NCI-H2227 treated with DMSO at 0.1 percent for 48 hours (cell line): ENCODE measurements at regions not wholly inside any gene's neighbourhood (a gene's known extent, or its start where the extent isn't known, plus 50 kb on each side); places are given as distances from the start of the nearest gene placed in this dataset.
"Not testable (repeated sequence)": the region's sequence is repeated elsewhere in the genome, so short reads cannot be mapped to it uniquely, and the experiment has no call there.

Experiments
- DNase-seq: peaks from one replicate; lab custom pipeline; 2025; lab: John Stamatoyannopoulos, UW

DNA sequence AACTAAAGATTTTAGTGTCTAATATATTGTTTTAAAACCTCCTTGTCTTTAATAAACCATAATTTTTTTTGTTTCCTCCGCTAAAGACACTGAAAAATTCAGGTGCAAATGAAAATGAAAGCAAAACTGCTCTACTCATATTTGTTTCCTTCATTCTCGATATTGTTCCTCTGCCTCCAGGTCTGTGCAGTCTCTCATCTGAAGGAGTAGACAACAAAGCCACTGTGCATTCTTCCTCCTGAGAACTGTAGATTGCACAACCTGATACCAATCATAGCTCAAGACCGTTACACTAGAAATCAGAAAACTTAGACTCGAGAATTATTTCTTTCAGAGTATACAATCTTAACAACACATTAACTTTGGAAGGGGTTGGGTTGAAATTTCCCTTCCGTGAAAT lies 373.1 kb upstream of the CXADR start:
- no peak for DNase-seq

DNA sequence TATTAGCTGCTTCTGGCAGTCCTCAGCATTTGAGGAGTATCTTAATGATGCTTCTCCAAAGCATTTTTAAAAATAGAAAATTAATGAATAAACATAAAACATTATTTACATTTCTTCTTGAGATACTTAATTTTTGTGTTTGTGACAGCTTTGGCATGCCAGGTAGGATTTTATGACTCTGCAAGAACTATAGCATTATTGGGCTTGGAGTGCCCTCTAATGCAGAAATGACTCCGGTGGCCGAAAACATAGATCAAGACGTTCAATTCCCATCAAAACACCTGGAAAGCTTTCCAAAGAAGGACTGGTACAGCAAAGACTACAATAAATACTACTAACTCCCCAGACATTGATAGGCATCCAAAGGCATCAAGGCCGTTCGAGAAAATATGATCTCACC lies 366.4 kb upstream of the CXADR start:
- no peak for DNase-seq

DNA sequence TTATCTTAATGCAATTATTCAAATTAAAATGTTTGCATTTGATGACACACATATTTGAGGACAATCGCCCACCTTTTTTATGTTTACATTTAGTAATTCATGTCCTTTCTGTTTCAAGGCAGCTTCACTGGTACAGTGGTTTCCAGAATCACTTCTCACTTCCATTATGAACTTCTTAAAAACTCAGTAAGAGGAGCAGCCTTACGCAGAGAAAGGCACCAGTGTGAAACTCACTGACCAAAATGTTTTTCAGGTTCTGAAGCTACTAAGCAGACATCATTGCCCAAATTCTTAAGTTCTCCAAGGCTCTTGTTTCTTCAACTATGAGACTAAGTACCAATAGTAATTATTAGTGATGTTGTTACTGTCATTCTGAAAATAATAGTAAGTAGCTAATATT lies 353.1 kb upstream of the CXADR start:
- DNase-seq: no peak

DNA sequence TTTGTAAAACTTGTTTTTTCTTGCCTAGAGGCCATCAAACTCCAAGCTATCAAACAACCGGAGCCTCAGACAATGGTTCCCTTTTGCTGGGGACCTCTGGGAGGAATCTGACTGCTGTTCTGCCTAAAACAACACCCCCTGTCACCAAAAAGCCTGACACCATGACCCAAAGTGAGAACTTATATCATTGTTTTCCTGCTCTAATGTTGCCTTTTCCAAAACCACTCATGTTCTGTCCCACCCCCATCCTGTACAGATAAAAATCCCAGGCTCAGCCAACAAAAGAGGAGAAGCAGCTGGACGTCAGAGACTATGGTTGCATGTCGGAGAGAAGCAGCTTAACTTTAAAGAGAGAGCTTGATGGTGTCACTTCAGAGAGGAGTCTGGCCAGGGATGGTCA lies 327.2 kb upstream of the CXADR start:
- no peak for DNase-seq

DNA sequence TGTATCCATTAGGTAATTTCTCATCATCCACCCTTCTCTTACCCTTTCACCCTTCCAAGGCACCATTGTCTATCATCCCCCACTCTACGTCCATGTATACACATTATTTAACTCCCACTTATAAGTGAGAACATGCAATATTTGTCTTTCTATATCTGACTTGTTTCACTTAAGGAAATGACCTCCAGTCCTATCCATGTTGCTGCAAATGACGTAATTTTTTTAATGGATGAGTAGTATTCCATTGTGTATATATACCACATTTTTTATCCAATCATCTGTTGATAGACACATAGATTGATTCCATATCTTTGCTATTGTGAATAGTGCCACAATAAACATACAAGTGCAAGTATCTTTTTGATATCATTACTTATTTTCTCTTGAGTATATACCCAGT lies 322.9 kb upstream of the CXADR start:
- DNase-seq: no peak

DNA sequence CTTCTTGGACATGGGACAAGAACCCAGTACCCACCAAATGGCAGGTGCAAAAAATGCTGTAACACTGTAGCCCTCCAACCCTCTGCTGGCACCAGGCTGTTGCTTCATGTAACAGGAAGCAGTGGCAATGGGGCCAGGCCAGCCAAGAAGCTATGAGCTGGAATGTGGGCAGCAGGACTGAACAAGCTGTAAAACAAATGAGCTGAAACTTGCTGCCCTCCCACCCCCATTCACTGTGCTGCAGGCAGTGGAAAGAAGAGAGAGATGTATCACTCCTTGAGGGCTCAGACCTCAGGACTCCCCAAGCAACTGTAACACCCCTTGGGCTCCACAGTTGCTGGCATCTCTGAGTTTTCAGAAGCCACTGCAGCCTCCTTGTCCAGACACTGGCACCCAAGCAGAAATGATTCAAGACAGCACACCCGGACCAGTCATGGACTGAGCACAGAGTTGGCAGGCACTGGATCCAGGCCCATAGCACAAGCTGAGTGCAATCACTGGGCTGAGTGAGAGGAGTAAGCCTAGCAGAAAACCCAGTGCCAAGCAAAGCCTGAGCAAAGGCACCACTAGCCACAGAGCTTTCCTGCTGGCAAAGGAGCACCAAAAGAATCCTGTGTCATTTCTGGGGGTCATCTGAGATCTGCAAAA lies 321.4 kb upstream of the CXADR start:
- no peak for DNase-seq

DNA sequence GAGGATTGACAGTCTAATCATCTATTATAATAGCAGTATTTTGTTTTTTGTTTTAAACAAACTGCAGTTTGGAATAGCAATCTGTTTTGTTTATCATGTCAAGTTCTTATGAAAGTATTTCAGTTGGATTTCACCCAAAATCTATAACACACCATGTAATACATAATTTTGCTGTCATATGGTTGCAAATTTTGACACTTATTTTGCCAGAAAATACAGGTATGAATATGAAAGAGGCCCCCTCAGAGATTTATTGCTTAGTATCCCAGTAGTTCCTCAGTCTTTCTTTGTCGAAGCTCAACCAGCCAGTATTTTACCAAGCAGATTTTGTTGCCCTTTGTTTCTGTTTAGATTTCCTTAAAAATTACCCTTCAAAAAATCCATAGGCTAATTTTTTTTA lies 317.5 kb upstream of the CXADR start:
- no peak for DNase-seq

DNA sequence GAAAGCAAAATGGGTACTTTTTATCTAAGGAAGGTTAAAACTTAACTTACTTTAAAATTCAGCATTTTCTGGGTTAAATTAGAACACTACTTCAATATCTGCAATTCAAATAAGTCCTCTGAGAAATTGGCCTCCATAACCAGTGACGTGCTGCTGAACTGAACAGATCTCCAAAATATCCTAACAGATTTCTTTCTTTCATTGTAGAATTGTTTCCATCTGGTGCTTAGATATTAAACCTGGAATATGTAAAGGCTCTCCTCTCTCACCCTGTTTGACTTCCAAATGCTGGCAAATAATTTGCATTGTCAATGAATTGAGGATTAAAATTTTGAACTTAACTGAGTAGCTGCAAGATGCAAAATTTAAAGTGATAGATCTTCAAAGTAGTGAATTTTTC lies 316.9 kb upstream of the CXADR start:
- DNase-seq: no peak

DNA sequence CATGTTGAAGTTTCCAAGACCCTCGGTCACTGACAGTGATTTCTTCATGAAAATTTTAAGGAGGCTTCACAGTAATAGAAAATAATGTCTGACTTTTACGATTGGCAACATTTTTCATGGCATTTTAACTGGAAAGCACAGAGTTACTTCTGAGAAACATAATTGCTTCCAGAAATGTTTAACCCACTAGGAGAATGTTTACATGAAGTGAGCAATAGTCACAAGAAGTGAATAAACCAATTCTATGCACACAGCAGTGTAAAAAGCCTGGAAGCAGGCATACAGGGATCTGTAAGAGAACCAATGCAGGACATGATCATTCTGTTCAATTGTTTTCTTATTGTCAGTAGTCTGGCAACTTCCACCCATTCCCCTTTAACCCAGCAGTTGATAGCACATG lies 316.2 kb upstream of the CXADR start:
- no peak for DNase-seq

DNA sequence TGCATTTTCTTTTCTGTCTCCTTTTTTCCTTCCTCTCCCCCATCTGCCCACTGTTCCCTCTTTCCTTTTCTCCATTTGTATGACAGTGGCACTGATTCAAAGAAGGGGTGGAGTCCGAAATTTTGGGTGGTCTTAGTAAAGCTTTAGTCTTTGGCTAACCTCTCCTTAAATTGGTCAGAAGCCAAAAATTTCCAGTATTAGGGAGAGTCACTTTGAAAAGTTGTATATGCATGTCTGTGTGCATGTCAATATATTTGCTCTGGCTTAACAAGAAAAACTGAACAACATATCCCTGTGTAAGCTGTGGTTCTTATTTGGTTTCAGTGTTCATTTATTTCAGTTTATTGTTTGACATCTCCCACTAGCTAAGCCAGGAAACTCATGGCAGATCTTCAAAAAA lies 314.8 kb upstream of the CXADR start:
- DNase-seq: no peak

DNA sequence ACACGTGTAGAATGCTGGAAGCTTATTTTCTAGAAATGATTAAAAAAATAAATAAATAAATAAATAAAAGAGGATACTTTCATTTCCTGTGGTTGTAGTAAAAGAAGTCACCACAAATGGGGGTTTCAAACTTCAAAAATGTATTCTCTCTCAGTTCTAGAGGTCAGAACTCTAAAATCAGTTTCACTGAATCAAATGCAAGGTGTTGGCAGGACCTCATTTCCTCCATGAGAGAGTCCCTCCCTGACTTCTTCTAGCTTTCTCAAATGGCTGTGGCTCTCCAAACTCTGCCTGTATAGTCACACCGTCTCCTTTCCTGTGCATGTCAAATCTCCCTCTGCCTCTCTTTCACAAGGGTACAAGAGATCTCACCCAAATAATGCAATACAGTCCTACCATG lies 312.6 kb upstream of the CXADR start:
- DNase-seq: no peak

DNA sequence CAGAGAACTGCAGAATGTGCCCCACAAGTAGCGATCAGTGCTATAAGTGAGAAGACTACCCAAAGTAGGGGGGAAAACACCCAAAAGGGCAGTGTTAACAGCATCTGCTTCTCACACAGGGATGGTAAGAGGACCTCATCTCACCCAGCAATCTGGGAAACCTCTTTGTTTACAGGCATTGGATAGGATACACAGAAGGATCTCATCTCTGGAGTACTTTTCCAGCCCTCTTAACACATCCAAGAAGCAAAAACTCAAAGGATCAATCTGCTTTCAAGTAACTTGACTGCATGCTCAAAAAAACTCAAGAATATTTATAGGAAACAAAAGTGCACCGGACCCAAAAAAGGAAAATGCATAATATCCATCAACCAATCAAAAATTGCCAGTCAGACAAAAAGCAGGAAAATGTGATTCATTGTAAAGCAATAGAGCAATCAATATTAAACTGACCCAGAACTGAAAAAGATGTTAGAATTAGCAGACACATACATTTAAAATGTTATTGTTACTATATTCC lies 311.0 kb upstream of the CXADR start:
- DNase-seq: no peak

DNA sequence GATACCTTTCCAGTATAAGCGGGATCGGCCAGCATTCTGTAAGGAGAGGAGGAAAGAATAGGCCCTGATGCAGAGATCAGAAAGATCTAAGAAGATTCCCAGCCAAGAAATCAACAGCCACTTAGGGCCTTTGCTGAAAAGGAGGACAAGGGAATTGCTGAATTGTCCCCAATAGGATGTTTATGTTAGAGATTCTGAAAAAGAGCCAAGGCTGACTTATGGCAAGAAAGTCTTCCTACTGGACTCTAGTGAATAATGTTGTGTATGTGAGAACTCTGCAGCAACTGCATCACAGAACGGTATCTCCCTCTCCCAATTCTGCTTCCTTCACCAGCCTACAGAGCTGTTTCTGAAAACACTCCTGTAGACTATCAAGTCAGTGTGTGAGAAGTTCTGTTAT lies 298.0 kb upstream of the CXADR start:
- DNase-seq: no peak

DNA sequence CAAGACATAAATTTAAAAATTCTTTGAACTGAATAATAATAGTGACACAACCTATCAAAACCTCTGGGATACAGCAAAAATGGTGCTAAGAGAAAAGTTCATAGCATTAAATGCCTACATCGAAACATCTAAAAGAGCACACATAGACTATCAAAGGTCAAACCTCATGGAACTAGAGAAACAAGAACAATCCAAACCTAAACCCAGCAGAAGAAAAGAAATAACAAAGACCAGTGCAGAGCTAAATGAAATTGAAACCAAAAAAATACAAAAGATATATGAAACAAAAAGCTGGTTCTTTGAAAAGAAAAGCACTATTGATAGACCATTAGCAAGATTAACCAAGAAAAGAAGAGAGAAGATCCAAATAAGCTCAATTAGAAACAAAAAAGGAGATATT lies 293.8 kb upstream of the CXADR start:
- not testable (repeated sequence) for DNase-seq

DNA sequence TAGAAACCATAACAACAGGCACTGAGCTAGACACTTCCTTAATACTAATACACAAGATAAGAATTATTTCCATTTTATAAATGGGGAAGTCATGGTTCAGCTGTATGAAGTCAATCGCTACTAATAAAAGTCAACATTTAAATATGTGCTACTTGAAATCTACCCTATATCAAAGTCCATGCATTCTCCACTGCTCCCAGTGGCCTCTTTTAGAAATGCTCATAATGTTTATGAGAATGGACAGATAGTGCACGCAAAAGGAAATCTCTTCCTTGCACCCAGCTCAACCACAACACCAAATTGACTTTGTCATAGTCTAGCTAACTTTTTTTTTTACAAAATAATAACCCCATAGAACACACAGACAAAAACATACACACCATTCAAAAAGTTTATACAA lies 281.7 kb upstream of the CXADR start:
- DNase-seq: no peak

DNA sequence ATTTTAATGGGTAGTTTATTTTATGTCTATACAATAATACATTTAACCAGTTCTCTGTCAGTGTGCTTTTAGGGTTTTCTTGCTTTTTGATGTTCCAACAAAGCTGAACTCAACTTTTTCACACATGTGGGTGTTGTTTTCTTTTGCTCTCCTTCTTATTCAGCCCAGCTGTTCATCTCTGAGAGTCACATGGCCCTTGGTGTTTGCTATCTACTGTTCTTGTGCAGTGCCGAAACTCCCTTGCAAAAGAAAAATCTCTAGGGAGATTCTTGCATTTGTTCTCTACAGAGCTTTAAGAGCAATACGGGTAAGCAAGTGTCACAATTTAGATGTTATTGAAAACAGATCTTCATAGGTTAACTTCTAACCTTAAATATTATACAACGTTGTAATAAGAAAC lies 281.1 kb upstream of the CXADR start:
- no peak for DNase-seq

DNA sequence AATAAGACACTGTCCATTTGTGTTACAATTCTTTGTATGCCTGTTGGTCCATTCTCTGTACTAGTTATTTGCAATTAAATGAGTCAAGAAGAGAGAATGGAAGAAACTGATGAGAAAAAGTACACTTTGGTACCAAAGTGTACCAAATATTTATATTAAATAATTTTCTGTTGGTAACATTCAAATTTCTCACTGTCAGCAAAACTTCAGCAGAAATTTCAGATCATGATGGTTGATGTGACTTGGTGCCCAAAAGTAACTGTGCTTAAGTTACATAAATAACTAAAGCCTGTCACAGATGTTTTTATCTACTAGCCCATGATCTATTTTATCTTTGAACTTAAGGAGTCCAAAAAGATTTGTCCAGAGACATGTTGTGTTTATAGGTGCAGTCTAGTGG lies 274.4 kb upstream of the CXADR start:
- no peak for DNase-seq

DNA sequence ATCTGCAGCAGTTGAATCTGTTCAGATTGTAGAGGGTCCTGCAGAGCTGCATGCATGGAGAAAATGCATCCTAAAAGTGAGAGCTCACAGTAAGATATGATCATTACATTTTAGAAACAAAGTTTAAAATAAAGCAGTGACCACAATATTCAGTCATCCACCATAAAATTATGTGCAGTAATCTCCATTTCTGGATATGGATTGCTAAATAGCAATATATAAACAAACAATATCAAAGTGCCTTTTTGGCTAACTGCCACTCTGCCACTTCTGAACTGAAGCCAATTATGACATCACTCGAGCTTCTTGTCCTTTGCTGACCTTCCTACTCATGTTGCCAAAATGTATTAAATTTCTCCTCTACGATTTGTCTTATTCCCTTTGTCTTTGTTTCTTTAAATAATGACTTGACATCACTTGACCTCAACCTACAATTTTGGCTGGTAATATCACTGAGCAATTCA lies 262.0 kb upstream of the CXADR start:
- peak; percentile 27 for DNase-seq

DNA sequence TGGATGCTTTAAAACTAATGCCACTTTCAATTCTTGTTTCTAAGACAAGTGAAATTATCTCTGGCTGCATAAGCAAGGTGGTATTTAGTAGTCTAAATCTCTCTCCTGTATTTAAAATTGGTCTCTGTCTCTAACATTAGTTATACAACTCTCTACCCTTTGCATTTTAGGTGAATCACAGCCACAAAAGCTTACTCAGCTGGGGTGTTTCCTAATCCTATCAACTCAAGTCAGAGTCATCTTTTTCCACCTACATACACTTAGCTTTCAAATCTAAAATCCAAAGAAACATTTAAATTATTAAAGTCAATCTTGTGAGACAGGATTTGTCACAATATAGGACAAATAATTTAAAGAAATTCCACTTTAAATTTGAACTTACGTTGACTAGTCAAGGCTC lies 255.1 kb upstream of the CXADR start:
- no peak for DNase-seq

DNA sequence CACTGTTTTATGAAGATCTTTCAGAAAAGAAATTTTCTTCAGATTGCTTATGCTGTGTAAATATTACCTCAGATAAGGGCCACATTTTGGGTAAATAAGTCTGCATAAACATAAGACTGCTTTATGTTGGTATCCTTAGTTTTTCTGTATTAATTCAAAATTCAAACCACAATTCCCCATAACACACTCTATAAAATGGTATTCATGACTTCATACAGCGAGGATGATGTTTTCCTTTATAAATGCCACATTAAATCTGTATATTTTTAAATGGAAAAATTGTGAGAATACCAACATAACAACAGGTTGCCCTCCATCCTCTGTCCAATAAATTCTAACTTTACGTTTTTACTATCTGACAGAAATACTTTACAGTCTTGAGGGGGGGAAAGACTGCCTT lies 248.7 kb upstream of the CXADR start:
- no peak for DNase-seq

DNA sequence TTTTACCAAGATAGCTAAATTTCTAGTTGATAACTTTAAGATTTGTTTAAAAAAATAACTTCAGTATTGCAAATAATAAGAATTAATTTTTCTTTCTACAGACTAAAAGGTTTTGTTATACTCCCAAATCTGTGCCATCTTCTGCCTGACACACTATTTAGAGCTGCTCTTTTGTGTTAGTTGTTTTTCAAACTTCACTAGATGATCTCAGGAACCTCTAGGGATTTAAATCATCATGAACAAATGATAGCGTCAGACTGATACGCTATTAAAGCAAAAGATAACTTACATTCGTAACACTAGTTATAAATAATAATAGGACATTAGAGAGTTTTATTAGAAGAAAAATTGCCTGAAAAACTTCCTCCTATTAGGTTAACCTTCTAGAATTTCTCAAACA lies 243.1 kb upstream of the CXADR start:
- no peak for DNase-seq

DNA sequence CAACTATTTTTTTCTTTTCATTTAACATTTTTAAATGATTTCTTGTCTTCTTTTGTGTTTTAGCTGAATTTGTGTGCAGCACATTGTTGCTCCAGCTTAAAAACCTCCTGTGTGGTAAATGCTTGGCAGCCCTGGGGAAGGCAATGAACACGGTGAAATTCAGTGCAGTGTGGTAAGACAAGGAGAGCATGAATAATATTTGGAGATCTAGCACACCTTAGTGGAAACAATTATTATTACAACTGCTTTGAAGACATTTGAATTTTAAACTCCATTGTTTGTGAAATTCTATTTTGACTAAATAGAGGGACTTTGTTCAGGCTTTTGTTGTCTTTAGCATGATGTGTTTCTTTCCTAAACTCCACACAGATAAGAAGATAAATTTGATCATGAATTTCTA lies 242.6 kb upstream of the CXADR start:
- DNase-seq: peak; percentile 62

DNA sequence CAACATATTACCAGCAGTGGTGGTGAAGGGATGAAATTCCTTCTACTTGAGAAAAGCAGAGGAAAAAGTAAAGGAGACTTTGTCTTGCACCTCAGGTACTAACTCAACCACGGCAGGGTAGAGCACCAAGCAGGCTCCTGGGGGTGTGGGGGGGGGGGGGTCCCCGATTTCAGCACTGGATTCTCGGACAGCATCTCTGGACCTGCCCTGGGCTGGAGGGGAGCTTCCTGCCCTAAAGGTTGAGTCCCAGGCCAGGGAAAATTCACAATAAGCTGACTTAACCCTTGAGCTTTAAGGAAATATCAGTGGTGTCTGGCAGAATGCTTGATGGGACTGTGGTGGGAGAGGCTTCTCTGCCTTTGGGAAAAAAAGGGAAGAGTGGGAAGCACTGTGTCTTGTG lies 233.2 kb upstream of the CXADR start:
- DNase-seq: no peak

DNA sequence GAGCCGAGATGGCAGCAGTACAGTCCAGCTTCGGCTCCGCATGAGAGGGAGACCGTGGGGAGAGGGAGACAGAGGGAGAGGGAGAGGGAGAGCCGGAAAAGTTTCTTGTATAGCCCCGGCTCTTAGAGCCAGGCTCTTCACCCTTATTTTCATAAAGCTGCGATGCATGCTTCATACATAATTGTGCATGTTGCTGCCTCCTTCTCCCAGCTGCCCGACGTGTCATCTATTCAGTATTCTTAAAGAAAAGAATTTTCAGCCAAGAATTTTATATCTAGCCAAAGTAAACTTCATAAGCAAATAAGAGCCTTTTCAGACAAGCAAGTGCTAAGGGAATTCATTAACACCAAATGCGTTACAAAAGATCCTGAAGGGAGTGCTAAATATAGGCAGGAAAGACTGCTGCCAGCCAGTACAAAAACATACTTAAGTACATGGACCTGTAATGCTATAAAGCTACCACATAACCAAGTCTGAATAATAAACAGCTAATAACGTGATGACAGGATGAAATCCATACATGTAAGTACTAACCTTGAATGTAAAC lies 219.8 kb upstream of the CXADR start:
- not testable (repeated sequence) for DNase-seq
